GM12891 (cell line): ENCODE measurements at regions not wholly inside any gene's neighbourhood (a gene's known extent, or its start where the extent isn't known, plus 50 kb on each side); places are given as distances from the start of the nearest gene placed in this dataset.

Experiments
- PAX5 ChIP-seq: IDR thresholded peaks from 2 replicates; pipeline ENCODE4 v1.6.1; 2011; ENCODE audit warnings: low read length, moderate library complexity, mild to moderate bottlenecking; ENCODE audit not compliant: insufficient read depth, severe bottlenecking
- POLR2A ChIP-seq: IDR thresholded peaks from 2 replicates; pipeline ENCODE4 v1.6.1; 2011; ENCODE audit warnings: low read depth, low read length, control low read depth
- POLR2AphosphoS5 ChIP-seq: IDR thresholded peaks from 2 replicates; pipeline ENCODE4 v1.6.1; 2011; ENCODE audit warnings: low read depth, low read length, control low read depth
- POU2F2 ChIP-seq: IDR thresholded peaks from 2 replicates; pipeline ENCODE4 v1.6.1; 2011; ENCODE audit warnings: low read depth, mild to moderate bottlenecking, control low read depth, low read length, moderate library complexity
- SPI1 ChIP-seq: IDR thresholded peaks from 2 replicates; pipeline ENCODE4 v1.6.1; 2011; ENCODE audit warnings: low read depth, low read length, control low read depth
- TAF1 ChIP-seq: IDR thresholded peaks from 2 replicates; pipeline ENCODE4 v1.6.1; 2011; ENCODE audit warnings: low read depth, low read length, control low read depth

DNA sequence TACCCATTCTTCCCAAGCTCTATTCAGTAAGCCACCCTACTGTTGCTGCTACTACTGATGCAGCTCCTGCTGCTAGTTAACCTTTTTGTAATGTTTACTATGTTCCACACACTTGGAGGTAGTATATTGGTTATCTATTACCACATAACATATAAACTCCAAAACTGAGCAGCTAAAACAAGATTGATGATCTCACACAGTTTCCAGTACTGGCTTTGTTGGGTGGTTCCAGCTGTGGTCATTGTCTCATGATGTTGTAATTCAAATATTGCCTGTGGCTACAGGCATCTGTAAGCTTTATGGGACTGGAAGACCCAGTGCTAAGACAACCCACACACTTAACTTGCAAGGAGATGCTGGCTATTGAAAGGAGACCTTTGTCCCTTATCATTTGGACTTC, 556.2 kb upstream of the SUCLG2 start:
- no peak for TF ChIP-seq POLR2AphosphoS5
- no peak for TF ChIP-seq POLR2A
- no peak for TF ChIP-seq TAF1
- no peak for TF ChIP-seq SPI1
- no peak for TF ChIP-seq POU2F2
- TF ChIP-seq PAX5 = no peak
